Fibroblast of pulmonary artery (primary cell): ENCODE measurements at regions not wholly inside any gene's neighbourhood (a gene's known extent, or its start where the extent isn't known, plus 50 kb on each side); places are given as distances from the start of the nearest gene placed in this dataset.
A peak's percentile ranks its signal among the peaks of the same experiment; 100 is the strongest.
"Not testable (repeated sequence)": the region's sequence is repeated elsewhere in the genome, so short reads cannot be mapped to it uniquely, and the experiment has no call there.

Experiments
- DNase-seq: peaks from one replicate; pipeline ENCODE4 v3.0.0-alpha.2; 2010; ENCODE audit warnings: low read depth
- H3K4me3 ChIP-seq: replicated peaks from 2 replicates; pipeline ENCODE4 v1.5.1; 2011; ENCODE audit warnings: low read depth, mild to moderate bottlenecking, control low read depth, low read length, moderate library complexity

DNA sequence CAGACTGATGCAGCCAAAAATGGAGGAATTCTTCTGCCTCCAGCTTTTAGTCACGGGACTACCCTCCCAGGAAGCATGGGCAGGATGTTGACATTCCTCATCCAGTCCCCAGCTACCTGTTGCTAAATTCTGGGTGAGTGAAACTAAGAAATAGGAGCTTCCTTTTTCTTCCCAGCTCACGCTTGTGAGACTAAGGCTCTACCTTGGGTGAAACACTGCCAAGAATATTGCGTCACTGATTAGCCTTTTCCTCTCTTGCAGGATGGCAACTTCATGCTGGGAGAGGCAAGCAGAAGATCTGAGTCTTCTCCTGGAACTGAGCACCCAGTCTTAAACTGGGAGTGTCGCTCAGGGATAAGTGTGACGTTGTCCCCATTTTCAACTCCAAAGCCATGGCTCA lies 59.7 kb downstream of the RNU2-63P start:
- DNase-seq, result peak; percentile 14
- not testable (repeated sequence) for H3K4me3 ChIP-seq

DNA sequence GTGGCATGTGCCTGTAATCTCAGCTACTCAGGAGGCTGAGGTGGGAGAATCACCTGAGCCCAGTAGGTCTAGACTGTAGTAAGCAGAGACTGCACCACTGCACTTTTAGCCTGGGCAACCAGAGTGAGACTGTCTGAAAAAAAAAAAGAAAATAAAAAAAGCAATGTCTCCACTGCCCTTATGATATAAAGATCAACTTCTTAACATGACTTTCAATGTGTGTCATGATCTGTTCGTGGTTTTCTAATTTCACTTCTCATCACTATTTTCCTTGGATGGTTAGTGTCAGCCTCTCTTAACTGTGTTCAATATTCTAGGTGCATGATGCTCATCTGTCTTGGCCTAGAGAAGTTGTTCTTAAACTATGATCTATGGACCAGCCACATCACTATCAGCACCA lies 67.3 kb downstream of the RNU2-63P start:
- not testable (repeated sequence) for DNase-seq, H3K4me3 ChIP-seq

DNA sequence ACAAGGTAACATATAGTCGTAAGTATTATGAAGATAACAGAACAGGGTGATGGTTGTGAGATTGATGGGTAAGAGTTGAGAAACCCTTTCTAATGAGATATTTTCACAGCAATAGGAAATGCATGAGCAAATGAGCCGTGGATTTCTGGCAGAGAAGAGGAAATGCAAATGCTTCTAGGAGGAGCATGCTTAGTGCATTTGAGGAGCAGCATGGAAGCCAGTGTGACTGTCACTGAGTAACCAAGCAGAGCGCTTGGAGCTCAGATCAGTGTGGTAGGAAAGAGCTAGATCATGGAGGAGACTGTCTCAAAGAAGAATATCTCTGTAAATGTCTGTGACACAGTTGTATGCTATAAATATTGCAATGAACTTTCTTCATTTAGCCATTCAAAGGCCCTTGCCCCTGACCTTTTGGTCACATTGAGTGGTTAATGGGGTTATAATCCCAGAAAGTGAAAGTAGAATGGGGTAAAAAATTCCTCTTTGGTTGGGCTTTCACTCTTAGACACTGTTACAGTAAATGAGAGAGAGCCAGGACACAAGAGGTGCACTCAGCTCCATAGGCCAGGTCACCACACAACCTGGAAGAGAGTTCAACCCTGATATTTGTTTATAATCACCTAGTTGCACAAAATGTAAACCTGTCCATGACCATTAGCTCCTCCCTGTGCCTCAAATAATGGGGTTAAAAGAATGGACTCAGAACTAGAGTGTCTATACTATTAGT lies 69.5 kb downstream of the RNU2-63P start:
- H3K4me3 ChIP-seq, DNase-seq: not testable (repeated sequence)

DNA sequence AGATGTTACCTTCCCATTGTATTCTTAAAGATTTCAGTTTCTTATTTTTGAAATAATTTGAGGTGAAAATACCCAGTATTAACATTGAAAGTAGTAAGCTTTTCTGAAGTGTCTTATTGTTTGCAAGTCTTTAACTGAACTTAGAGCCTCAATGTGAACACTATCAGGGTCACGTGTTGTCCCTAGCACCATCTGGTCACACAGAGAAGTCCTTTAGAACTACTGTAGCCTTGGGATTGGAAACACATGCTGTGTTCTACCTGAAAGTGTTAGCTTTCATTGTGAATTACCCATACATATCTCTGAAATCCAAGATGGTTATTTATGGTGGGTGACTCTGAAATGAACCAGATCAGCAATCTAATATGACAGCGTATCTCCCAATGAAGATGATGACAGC lies 77.0 kb downstream of the RNU2-63P start:
- DNase-seq, H3K4me3 ChIP-seq: not testable (repeated sequence)

DNA sequence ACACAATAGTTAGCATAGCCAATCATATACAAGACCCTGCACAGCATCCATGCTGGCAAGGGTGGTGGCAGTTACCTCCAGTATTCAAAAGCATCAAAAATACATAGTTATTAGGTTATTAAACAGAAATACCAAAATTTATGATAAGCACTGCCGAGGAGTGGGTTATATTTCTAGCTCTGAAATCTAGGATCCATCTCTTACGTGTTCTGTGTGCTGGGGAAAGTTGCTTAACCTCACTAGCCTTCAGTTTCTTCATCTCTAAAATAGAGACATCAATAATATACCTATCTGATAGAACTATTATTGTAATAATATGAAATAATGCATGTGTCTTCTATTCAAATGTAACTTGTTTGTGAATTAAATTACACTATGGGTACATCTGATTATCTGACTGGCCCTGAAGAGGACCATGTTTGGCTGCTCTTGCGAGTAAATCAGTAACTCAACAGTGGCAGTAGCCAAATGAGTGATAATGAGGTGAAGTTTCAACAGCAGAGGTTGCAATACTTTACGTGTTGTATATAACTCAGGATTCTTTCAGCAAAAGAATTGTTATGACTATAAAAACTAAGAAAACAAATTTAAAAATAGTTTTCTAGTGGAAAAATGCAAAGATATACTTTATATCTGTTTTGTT lies 93.5 kb upstream of the RGPD2 start:
- not testable (repeated sequence) for DNase-seq, H3K4me3 ChIP-seq

DNA sequence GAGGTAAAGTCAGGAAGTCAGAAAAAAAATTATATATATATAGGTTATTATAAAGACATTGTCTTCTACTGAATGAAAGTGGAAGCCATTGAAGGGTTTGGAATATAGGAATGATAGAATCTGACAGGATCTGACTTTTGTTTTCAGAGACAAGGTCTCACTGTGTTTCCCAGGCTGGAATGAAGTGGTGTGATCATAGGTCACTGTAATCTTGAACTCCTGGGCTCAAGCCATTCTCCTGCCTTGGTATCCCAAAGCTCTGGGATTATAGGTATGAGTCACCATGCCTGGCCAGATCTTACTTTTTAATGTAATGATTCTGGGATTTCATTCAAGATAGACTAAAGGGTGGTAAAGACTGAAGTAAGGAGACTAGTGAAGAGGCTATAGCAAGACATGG lies 91.6 kb upstream of the RGPD2 start:
- H3K4me3 ChIP-seq, DNase-seq: not testable (repeated sequence)

DNA sequence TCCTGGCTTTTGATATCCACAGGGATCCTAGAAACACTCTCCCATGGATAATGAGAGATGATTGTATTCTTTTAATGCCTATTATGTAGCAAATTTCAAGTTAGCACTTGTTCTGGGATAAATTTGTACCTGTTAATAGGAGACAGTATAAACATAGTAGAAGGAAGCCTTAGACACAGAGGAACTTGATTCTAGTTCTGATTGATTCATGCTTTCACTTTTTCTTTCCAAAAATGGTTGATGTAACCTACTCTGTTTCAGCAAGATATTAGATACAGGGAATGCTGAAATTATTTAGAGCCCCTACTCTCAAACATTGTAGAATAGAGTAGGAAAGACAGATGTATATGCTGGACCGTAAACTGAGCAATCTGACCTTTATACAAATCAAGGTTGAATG lies 85.3 kb upstream of the RGPD2 start:
- DNase-seq, result not testable (repeated sequence)

DNA sequence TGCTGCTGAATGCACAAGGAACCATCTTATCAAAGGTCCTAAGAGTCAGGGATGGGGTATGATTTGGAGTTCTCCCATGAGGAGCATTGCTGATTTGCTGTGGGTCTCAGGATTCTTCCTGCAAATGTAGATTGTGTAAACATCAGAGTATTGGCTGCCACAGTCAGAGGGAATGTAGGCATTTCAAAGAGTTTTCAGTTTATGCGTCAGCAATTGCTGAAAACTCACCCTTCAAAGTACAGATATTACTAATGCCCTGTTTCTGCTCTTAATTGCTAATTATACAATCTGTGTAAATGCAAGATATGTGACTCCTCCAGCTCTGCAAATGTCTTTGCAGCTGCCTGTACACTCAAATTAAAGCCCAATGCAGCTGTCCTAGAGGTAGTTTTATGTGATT lies 83.4 kb upstream of the RGPD2 start:
- DNase-seq, H3K4me3 ChIP-seq: not testable (repeated sequence)

More for the DNA sequence above, 85.3 kb upstream of the RGPD2 start:
- not testable (repeated sequence) for H3K4me3 ChIP-seq

DNA sequence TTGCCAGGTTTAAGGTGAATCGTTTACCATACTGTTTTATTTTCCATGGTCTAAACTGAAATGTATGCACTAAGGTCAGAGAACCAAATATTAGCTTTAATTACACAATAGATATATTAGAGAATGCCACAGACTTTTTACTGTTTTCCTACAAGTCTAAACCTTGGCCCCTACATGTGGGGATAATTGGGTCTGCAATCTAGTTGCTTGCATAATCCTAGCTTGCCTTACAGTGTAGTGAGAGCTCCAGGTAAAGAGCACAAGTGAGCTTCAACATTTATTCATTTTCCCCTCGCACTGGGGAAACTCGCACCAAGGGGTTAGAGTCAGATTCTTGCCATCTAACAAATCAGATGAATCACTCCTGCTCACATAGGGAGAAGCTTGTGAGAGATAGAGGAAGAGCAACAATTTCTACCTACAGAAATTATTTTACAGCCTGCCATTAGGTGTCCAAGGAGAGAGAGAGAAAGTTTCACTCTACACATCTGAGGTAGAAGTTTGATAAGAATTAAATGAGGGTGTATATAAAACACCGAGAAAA lies 82.0 kb upstream of the RGPD2 start:
- not testable (repeated sequence) for DNase-seq, H3K4me3 ChIP-seq

DNA sequence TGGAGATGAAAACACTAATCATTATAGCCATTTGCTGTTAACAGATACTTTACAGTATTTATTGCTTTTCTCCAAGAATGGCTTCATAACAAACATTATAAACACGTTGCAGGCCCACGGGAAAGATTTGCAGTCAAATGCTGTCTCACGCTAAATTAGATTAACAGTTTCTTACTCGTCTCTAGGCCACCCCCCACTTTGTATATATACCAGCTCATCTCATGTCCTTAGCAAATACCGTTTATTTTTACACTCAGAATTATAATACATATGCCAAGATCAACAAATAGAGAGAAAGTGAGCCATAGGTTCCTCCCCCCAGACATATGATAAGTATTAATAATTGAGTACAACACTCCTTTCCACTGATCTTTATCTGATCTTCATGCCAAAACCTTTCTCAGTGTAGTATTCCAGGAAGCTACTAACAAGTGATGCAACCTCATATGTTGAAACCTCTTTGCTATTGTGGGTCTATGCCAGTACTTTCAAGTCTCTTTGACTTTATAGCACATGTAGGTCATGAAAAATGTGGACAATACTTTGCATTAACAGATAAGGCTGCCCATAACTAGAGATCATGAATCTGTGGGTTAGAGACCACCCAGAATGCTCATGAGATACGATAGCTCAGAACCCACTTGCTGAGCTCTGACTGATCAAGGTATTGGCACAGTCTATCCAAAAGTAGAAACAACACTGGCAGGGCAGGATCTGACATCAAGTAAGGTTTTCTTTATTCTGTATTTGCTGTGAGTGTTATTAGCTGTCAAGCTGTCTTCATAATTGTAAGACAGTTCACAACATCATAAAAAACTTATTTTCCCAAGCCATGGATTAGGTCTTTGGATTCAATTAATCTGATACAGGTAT lies 77.9 kb upstream of the RGPD2 start:
- not testable (repeated sequence) for H3K4me3 ChIP-seq
- peak; percentile 42 for DNase-seq

DNA sequence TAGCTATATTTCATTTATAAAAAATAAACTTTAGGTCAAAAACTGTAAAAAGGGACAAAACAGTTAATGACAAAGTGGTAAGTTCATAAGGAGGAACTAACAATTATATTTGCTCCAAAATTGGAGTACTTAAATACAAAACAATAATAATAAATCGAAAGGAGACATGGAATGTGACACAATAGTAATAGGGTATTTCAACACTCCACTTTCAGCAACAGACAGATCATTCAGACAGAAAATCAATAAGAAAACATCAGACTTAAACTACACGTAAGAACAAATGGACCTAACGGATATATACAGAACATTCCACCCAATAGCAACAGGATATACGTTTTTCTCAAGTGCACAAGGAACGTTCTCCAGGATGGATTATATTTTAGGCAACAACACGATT lies 58.1 kb upstream of the RGPD2 start:
- not testable (repeated sequence) for H3K4me3 ChIP-seq, DNase-seq
